GM18511 (cell line): ENCODE measurements at regions not wholly inside any gene's neighbourhood (a gene's known extent, or its start where the extent isn't known, plus 50 kb on each side); places are given as distances from the start of the nearest gene placed in this dataset.

Source experiments
- ATAC-seq: cut with Tn5 transposase; IDR thresholded peaks from one replicate; pipeline ENCODE4 v1.9.1; 2021; ENCODE audit warnings: mild to moderate bottlenecking, moderate library complexity; ENCODE audit not compliant: unreplicated experiment

- ATAC-seq: no peak
Measured at GRCh38 chr10:4595719-4596319, 230.2 kb upstream of the AKR1E2 start.

DNA sequence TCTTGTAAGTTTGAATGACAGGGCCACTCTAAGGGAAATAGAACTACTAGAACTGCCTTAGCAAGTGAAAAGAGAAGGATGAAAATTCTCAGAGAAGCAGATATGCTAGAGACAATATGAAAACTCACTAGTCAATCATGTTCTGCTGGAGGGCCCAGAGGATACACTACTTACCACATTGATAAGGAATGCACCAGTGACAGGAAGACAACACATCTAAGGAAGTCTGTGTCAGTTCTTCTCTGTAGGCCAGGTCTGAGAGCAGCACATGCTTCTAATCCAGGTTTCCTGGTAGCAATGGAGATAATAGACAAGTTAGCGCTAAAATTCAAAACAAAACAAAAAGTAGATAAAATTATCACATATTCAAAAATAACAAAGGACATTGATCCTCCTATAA lies 235.2 kb upstream of the AKR1E2 start:
- no peak for ATAC-seq

- ATAC-seq: no peak
Measured at GRCh38 chr10:4588824-4589223, 237.2 kb upstream of the AKR1E2 start.

GRCh38 chr10:4587466-4587865 lies 238.5 kb upstream of the AKR1E2 start:
- no peak for ATAC-seq

DNA sequence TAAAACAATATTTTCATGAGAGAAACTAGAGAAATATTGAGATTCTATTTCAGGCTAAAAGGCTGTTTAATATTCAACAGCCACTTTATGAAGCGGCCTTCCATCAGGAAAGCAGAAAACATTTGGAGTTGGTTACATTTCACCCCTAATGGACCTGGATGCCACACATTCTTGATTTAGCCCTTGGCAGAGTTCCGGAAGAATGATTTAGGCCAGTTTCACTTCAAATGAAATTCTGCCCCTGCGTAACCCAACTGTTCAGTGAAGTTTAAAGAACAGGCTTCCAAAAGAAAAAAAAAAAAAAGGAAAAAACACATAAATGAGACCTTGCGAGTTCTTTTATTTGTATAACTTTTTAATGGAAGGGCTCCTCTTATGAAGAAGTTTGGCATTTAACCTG lies 239.2 kb upstream of the AKR1E2 start:
- no peak for ATAC-seq

DNA sequence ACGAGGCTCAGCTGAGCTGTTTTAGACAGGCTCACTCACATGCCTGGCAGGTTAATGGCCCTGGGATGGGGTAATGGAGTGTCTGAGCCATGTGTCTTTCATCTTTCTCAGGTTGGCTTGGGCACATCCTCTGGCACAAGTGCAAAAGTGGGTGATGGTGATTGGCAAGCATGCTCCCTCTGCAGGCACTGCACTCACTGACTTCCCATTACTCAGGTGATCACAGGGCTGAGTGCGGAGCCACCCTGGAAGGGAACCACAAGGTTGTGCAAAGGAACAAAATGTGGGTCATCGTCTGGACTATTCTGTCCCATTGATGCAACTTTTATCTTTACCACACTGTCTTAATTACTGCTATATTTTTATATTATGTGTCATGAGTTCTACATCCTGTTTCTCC lies 244.1 kb upstream of the AKR1E2 start:
- no peak for ATAC-seq

DNA sequence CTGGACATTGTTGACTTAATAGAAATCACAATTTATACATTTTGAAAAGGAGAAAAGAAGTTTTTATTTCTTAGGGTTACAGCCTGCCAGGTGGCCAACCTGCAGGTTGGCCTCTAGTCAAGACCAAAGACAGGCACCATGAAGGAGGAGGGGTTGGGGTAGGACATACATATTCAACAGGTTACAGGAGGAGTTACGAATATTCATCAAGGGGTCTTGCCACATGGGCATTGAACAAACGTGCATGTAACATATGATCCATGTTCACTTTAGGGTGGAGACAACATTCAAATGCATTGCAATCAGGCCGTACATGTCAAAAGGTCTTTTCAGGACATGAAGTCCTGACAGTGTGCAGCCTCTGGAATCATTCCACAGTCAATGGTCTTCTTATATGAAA lies 246.2 kb upstream of the AKR1E2 start:
- ATAC-seq: no peak

DNA sequence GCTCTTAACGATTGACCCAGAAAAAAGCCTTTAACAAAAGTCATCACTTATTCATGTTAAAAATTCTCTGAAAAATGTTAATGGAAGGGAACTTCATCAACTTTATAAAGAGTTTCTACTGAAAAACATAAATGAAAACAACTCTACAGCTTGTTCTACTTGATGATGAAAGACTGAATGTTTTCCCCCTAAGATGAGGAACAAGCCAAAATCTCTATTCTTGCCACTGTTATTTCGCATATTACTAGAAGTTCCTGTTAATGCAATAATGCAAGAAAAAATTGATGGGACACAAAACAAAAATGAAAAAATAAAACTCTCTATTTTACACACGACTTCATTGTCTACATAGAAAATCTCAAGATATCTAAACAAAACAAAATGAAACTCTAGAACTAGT lies 249.8 kb upstream of the AKR1E2 start:
- no peak for ATAC-seq

DNA sequence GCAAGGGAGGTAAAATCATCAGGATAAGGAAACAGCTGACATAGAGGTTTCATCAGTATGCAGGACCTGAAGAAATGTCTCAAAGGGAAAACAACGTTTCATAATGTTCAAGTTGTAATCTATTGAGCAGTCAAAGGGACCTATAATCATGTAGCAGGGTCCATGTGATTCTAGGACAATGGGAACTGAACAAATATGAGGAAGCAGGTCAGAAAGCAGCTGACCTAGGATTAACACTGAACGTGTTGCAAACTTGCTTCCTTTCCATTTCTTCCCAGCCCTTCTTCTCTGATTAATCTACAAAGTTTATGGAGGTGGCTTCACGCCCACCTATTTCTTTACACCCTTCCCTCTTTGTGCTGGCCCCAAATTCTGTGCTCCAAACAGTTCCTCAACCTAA lies 256.9 kb upstream of the AKR1E2 start:
- ATAC-seq: no peak

- ATAC-seq: no peak
Measured at GRCh38 chr10:4568731-4569130, 257.3 kb upstream of the AKR1E2 start.

DNA sequence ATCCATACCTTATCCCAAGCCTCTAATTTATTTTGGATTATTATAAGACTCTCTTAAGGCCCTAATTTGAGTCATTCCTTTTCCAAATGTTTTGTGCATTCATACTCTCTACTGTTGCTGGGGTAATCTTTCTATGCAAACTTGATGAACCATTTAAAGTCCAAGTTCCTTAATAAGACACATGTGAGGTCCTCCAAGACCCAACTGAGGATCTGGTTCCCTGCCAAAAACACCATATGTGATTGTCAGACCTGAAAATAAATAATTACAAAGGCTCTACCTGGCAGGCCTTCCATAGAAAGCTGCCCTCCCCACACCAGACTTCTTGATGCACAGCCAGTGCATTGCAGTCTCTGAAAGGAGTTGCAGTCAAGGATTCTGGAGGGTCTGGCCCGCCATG lies 257.9 kb upstream of the AKR1E2 start:
- no peak for ATAC-seq

- ATAC-seq: no peak
Measured at GRCh38 chr10:4567637-4568036, 258.4 kb upstream of the AKR1E2 start.

- no peak for ATAC-seq
Measured at GRCh38 chr10:4566011-4566410, 260.0 kb upstream of the AKR1E2 start.

DNA sequence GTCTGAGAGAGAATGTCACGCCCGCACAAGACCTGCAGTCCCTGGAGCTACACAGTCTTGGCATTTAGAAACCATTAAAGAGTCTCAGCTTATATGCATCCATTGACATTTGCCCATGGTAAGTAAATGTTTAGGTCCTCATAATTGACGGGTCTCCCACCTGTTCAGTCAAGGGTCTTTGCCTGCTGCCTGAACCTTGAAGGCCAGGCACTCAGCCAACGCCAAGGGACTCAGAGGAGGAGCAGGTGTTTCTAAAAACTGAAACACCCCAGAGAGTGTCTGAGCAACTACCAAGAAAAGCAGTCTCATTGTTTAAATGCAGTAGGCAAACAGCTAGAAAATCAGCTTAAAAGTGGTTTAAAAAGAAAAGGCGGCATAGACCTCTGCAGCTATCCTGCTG lies 264.7 kb upstream of the AKR1E2 start:
- ATAC-seq: no peak

GRCh38 chr10:4557469-4557868 lies 268.5 kb upstream of the AKR1E2 start:
- ATAC-seq: no peak

DNA sequence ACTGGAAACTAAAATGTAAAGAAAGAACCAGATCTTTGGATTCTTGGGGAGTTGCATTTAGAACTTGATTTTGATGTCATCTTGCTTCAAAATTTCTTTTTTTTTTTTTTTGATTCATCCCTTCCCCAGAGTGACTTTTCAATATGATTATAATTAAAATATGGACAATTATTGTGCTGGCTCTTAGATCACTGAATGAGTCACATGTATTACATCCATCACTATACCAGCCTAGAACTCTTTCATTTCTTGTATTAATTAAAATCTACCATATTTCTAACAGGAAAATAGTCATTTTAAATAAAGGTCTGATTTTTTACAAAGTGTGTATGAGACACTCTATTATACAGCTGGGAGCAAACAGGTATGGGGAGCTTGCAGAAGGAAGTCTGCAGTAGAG lies 269.5 kb upstream of the AKR1E2 start:
- ATAC-seq: no peak

DNA sequence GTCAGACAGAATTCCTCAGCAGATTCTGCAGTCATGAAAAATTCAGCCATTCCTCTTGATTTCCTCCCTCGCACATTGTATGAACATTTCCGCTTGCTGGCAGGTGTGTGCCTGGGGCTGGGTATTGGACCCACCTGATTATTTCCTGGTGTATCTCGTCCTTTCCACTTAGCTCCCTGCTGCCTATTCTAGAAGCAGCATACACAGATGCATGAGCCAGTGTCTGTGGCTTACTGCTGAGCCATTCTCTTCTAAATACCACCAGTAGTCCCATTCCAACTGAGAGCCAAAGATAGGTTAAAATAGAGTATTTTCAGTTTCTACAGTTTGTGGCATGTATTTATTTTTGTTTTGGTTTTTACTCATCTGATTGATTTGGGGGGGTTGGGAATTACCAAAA lies 270.1 kb upstream of the AKR1E2 start:
- ATAC-seq: no peak

DNA sequence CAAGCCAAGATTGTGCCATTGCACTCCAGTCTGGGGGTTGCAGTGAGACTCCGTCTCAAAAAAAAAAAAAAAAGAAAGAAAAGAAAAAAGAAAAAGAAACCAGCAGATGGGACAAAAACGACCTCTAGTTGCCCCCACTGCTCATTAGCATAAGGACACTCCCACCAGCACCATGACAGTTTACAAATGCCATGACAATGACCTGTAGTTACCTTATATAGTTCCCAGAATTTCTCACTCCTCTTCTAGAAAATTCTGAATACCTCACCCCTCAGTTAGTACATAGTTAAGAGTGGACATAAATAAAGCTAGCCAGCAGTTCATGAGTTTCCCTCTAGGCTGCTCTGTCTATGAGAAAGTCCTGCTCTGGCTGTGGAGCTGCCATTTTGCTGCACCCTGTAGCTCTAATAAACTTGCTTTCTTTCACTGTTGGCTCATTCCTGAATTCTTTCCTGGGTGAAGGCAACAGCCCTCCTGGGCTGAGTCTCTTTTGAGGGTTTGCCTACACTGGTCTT lies 276.8 kb upstream of the AKR1E2 start:
- no peak for ATAC-seq

DNA sequence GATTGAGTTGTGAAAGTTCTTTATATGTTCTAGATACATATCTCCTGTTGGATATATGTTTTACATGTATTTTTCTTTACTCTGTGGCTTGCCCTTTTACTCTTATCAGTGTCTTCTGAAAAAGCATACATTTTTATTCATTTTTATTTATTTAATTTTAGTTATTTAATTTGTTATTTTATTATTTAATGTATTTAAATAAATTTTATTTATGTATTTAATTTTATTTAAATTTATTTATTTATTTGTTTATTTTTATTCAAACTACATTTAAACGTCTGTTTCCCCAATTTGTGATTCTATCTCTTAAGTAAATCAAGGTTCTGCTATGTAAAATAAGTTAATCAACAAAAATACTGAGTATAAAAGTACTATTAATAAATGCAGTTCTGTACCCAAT lies 279.1 kb upstream of the AKR1E2 start:
- no peak for ATAC-seq

DNA sequence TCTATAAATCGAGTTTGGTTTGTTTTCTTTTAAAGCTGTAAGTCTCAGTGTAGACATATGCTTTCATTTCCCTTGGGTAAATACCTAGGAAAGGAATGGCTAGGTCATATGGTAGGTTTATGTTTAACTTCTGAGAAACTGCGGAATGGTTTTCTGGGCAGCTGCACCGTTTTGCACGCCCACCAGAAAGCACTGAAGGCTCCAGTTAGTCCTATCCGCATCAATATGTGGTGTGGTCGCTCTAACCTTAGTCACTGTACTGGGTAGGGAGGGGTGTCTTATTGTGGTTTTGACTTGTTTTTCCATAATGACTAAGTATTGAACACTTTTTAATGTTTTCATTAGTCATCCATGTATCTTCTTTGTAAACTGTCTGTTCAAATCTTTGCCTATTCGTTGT lies 279.5 kb upstream of the AKR1E2 start:
- ATAC-seq: no peak

- ATAC-seq: no peak
Measured at GRCh38 chr10:4545062-4545461, 280.9 kb upstream of the AKR1E2 start.

DNA sequence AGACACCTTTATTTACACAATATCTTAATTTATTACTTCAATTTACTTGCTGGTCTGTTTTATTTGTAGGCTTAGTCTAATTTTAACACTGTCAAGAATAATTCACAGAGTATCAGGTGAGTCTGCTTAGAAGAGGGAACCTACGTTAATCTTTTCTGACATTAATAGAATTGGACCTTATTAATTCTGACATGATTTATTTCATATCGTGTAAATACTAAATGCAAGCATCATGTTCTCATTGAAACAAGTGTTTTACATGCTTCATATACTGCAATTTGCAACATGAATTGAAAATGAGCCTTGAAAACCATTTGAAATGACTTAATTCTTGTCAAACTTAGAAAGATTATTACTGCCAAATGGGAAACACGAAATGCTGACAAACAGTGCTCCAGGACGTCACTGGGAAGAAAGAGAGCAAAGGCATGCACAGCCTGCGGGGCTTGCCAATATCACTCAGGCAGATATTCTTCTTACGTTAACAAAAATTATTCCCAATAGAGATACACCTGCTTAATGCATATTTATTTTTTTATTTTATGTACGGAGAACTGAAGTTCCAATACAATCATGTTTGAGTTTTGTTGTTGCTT lies 282.0 kb upstream of the AKR1E2 start:
- ATAC-seq: no peak

GRCh38 chr10:4541292-4541691 lies 284.7 kb upstream of the AKR1E2 start:
- no peak for ATAC-seq
